NCI-H1694 treated with DMSO at 0.1 percent for 48 hours (cell line): ENCODE measurements at regions not wholly inside any gene's neighbourhood (a gene's known extent, or its start where the extent isn't known, plus 50 kb on each side); places are given as distances from the start of the nearest gene placed in this dataset.
"Not testable (repeated sequence)": the region's sequence is repeated elsewhere in the genome, so short reads cannot be mapped to it uniquely, and the experiment has no call there.

Source experiments
- DNase-seq: peaks from one replicate; lab custom pipeline; 2025; lab: John Stamatoyannopoulos, UW

- no peak for DNase-seq
Observed at GRCh38 chr3:82618594-82618993, 857.1 kb upstream of the GBE1 start.

- no peak for DNase-seq
Observed at GRCh38 chr3:82610236-82610635, 848.8 kb upstream of the GBE1 start.

GRCh38 chr3:82607391-82607790, 845.9 kb upstream of the GBE1 start:
- no peak for DNase-seq

GRCh38 chr3:82596805-82597204, 835.4 kb upstream of the GBE1 start:
- DNase-seq: no peak

- no peak for DNase-seq
Observed at GRCh38 chr3:82595530-82595929, 834.1 kb upstream of the GBE1 start.

GRCh38 chr3:82587174-82587573, 825.7 kb upstream of the GBE1 start:
- DNase-seq: no peak

- no peak for DNase-seq
Observed at GRCh38 chr3:82586414-82586813, 825.0 kb upstream of the GBE1 start.

GRCh38 chr3:82586002-82586401, 824.6 kb upstream of the GBE1 start:
- not testable (repeated sequence) for DNase-seq

- not testable (repeated sequence) for DNase-seq
Observed at GRCh38 chr3:82585591-82585990, 824.1 kb upstream of the GBE1 start.

GRCh38 chr3:82584861-82585260, 823.4 kb upstream of the GBE1 start:
- not testable (repeated sequence) for DNase-seq

GRCh38 chr3:82584415-82584814, 823.0 kb upstream of the GBE1 start:
- DNase-seq: not testable (repeated sequence)

GRCh38 chr3:82581350-82581749, 819.9 kb upstream of the GBE1 start:
- DNase-seq: no peak

GRCh38 chr3:82572721-82573120, 811.3 kb upstream of the GBE1 start:
- DNase-seq: no peak

- no peak for DNase-seq
Observed at GRCh38 chr3:82568776-82569338, 807.4 kb upstream of the GBE1 start.

- no peak for DNase-seq
Observed at GRCh38 chr3:82567029-82567600, 805.7 kb upstream of the GBE1 start.

- no peak for DNase-seq
Observed at GRCh38 chr3:82562896-82563295, 801.5 kb upstream of the GBE1 start.

- no peak for DNase-seq
Observed at GRCh38 chr3:82561784-82562183, 800.3 kb upstream of the GBE1 start.

GRCh38 chr3:82558081-82558480, 796.6 kb upstream of the GBE1 start:
- DNase-seq: no peak

- DNase-seq: peak; percentile 10
Observed at GRCh38 chr3:82556113-82556512, 794.7 kb upstream of the GBE1 start.

- not testable (repeated sequence) for DNase-seq
Observed at GRCh38 chr3:82542556-82542955, 781.1 kb upstream of the GBE1 start.

GRCh38 chr3:82521657-82522056, 760.2 kb upstream of the GBE1 start:
- no peak for DNase-seq

- DNase-seq: no peak
Observed at GRCh38 chr3:82520846-82521245, 759.4 kb upstream of the GBE1 start.

- no peak for DNase-seq
Observed at GRCh38 chr3:82509951-82510603, 748.6 kb upstream of the GBE1 start.
